ENCODE measurements at regions not wholly inside any gene's neighbourhood (a gene's known extent, or its start where the extent isn't known, plus 50 kb on each side); places are given as distances from the start of the nearest gene placed in this dataset.

DNA sequence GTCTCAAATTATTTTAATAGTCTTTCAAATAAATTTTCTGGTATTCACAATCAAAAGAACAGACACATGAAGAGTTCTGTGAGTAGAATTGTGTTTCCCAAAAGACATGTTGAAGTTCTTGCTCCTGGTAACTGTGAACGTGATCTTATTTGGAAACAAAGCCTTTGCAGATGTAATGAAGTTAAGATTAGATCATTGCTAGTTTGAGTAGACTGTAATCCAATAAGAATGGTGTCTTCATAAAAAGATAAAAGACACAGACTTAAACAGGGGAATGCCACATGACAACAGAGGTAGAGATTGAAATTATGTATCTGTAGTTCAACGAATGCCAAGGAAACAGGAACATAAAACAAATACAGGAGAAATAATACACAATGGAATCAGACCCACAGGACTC lies 357.4 kb upstream of the CA10 start:
- DNase-seq (ENCODE audit: low spot score): no peak
- TF ChIP-seq, protein P1, sequence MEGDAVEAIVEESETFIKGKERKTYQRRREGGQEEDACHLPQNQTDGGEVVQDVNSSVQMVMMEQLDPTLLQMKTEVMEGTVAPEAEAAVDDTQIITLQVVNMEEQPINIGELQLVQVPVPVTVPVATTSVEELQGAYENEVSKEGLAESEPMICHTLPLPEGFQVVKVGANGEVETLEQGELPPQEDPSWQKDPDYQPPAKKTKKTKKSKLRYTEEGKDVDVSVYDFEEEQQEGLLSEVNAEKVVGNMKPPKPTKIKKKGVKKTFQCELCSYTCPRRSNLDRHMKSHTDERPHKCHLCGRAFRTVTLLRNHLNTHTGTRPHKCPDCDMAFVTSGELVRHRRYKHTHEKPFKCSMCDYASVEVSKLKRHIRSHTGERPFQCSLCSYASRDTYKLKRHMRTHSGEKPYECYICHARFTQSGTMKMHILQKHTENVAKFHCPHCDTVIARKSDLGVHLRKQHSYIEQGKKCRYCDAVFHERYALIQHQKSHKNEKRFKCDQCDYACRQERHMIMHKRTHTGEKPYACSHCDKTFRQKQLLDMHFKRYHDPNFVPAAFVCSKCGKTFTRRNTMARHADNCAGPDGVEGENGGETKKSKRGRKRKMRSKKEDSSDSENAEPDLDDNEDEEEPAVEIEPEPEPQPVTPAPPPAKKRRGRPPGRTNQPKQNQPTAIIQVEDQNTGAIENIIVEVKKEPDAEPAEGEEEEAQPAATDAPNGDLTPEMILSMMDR (IDR thresholded peaks at IDR 0.05): no peak
- no peak for ATAC-seq (ENCODE audit: low FRiP score)

DNA sequence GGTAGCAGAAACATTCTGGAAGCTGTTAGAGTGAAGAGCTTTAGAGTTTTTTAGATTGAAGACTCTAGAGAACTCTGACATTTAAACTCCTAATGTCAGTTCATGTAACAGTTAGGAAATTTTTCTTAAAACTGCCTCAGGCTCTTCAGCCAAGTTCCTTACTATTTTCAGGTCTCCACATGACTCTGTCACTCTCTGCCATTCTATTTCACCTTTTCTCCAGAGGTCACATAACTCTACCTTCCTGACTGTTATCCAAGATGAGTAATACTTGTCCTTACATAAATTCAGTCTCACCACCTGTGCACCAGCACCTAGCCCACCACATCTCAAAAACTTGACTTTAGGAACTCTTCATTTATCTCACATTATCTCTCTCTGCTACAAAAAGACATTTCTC lies 347.1 kb upstream of the CA10 start:
- TF ChIP-seq, protein P1 (IDR thresholded peaks at IDR 0.05): no peak
- ATAC-seq (ENCODE audit: low FRiP score) (no peak), DNase-seq (ENCODE audit: low spot score) (no peak)

DNA sequence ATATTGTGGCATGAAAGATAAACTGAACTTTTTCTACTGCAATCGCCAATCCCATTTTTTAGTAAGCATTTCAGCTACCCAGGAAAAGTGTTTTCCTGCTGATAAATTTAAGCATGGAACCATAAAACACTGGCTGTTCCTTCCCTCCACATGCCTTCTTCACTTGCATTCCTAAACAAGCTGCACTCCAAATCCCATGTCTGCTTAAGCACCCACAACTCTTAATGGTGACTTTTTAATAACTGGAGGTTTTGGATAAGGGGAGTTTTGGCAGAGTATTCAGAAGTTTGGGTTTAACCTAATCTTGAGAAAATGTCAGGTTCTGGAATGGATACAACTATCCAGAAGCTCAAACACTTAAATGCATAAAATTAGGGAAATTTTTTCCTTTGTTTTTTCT lies 345.6 kb upstream of the CA10 start:
- ATAC-seq (ENCODE audit: low FRiP score) (no peak), DNase-seq (ENCODE audit: low spot score) (no peak)
- TF ChIP-seq, protein P1 (IDR thresholded peaks at IDR 0.05): no peak

DNA sequence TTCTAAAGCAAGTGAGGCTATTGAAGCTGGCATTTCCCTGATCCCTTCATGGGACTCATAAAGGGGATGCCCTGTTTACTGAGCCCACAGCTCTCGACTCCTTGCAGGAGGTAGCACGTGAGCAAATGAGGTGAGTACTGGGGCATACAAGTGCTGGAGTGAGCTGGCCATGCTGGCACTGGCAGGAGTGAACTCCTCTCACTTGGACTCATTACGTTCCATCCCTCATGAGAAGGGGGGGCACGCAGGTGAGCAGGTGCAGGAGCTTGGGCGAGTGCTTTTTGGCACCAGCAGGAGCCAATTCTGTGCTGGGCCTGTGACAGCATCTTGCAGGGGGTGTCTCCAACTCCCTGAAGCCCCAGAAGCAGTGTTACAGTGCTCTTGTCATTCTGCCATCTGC lies 337.1 kb upstream of the CA10 start:
- TF ChIP-seq, protein P1 (IDR thresholded peaks at IDR 0.05): no peak
- ATAC-seq (ENCODE audit: low FRiP score): no peak
- DNase-seq (ENCODE audit: low spot score): no peak

DNA sequence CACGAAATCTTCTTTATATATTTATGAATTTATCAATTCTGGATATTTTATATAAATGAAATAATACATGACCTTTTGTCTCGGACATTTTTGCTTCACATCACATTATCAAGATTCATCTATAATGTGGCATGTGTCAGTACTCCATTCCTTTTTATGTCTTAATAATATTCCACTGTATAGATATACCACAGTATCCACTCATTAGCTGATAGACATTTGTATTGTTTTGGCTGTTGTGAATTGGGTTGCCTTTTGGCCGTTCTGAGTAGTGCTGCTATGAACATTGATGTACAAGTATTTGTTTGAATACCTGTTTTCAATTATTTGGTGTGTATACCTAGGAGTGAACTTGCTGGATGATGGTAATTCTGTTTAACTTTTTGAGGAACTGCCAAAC lies 323.8 kb upstream of the CA10 start:
- TF ChIP-seq, protein P1 (IDR thresholded peaks at IDR 0.05): no peak
- no peak for ATAC-seq (ENCODE audit: low FRiP score)
- no peak for DNase-seq (ENCODE audit: low spot score)

DNA sequence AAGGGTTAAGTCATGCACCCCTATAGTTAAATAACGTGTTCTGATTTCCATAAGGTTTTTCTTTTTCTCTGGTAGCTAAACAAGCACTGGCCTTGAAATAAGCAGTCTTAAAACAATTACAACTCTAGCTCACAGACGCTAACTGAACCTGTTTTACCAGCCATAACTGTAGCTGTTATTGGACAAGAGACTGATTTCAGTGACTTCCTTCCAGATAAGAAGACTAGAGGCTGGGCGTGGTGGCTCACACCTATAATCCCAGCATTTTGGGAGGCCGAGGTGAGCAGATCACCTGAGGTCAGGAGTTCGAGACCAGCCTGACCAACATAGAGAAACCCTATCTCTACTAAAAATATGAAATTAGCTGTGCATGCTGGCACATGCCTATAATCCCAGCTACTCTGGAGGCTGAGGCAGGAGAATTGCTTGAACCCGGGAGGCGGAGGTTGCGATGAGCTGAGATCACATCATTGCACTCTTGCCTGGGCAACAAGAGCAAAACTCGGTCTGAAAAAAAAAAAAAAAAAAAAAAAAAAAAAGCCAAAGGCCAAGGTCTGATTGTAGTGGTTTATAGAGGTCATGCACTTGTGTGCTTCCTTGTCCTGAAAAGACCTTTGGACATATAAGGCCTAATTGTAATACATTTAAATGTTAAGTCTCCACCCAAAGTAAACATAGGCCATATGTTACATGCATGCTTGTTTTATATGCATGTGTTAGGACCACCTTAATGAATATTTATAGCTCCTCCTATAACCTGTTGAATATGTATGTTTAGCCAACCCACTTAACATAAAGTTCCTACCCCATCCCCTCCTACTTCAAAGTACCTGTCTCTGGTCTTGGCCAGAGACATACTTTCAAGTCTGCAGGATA lies 319.5 kb upstream of the CA10 start:
- DNase-seq (ENCODE audit: low spot score) (no peak), ATAC-seq (ENCODE audit: low FRiP score) (no peak)
- TF ChIP-seq, protein P1 (IDR thresholded peaks at IDR 0.05): no peak
